Stomach (tissue), 8 donors: ENCODE measurements at regions not wholly inside any gene's neighbourhood (a gene's known extent, or its start where the extent isn't known, plus 50 kb on each side); places are given as distances from the start of the nearest gene placed in this dataset.
"Not testable (repeated sequence)": the region's sequence is repeated elsewhere in the genome, so short reads cannot be mapped to it uniquely, and the experiment has no call there.

Experiments
- DNase-seq, 2 donors: peaks; one replicate each; pipeline versions ENCODE4 v3.0.0 to v3.0.0-alpha.2; 2013 to 2019
- H3K27ac ChIP-seq, 5 donors: fragments of 200-600 bp in 4 of 5; sonication (generic) in 4 of 5; one replicate each; pipeline ENCODE4 v1.5.1; 2013 to 2019; ENCODE audit warnings: mild to moderate bottlenecking in 1 of 5, moderate library complexity in 1 of 5
- H3K27me3 ChIP-seq, 3 donors: fragments of 200-600 bp; sonication (generic); one replicate each; pipeline ENCODE4 v1.5.1; 2017 to 2019; ENCODE audit warnings: mixed run types in 1 of 3
- H3K36me3 ChIP-seq, 4 donors: fragments of 200-600 bp; sonication (generic); 1 replicate in 3 of 4; 2 replicates in 1 of 4; pipeline ENCODE4 v1.5.1; 2016 to 2019
- H3K4me1 ChIP-seq, 4 donors: fragments of 200-600 bp; sonication (generic); one replicate each; pipeline ENCODE4 v1.5.1; 2016 to 2019
- H3K4me3 ChIP-seq, 4 donors: fragments of 200-600 bp; sonication (generic) in 3 of 4; one replicate each; pipeline ENCODE4 v1.5.1; 2016 to 2019; ENCODE audit warnings: mild to moderate bottlenecking in 1 of 4
- H3K9me3 ChIP-seq, 4 donors: fragments of 200-600 bp; sonication (generic); one replicate each; pipeline ENCODE4 v1.5.1; 2016 to 2019
- CTCF ChIP-seq, 7 experiments: fragments of 450-650 bp in 4 of 7; fragments of 200-600 bp in 3 of 7; sonication (generic) in 3 of 7; IDR thresholded peaks; one replicate each; pipeline ENCODE4 v1.5.1; 2016 to 2019; ENCODE audit warnings: antibody characterized with exemption in 7 of 7, control low read depth in 2 of 7, mild to moderate bottlenecking in 1 of 7
- EP300 ChIP-seq: sonication (generic); formaldehyde crosslinking; IDR thresholded peaks from one replicate; pipeline ENCODE4 v1.6.1; 2017; ENCODE audit warnings: antibody characterized with exemption
- POLR2A ChIP-seq, 4 donors: fragments of 450-650 bp; IDR thresholded peaks; one replicate each; pipeline ENCODE4 v1.6.1; 2016; ENCODE audit warnings: antibody characterized with exemption in 4 of 4, control low read depth in 2 of 4, mild to moderate bottlenecking in 1 of 4, moderate library complexity in 1 of 4
- POLR2AphosphoS5 ChIP-seq, 3 donors: sonication (generic); formaldehyde crosslinking; IDR thresholded peaks; one replicate each; pipeline ENCODE4 v1.6.1; 2016; ENCODE audit warnings: antibody characterized with exemption in 3 of 3
- WGBS, 5 donors: extraction: QIAGEN DNeasy Blood & Tissue Kit in 3 of 5; methylation state at CpG; one replicate each; pipeline versions ENCODE4 v1.1.5 to v1.1.7; 2013 to 2018; 5-methylcytosine and 5-hydroxymethylcytosine counted together
- intact Hi-C: fragments of 100-400 bp; cut with DNase I; formaldehyde crosslinking; loops from one replicate; pipeline ENCODE4 v1.15.1; 2023; ENCODE audit warnings: low total_unique reads
- donor health status: healthy with polysubstance abuse.
- donor health status: Bipolar disorder and iron deficiency.
- donor health status: healthy.

DNA sequence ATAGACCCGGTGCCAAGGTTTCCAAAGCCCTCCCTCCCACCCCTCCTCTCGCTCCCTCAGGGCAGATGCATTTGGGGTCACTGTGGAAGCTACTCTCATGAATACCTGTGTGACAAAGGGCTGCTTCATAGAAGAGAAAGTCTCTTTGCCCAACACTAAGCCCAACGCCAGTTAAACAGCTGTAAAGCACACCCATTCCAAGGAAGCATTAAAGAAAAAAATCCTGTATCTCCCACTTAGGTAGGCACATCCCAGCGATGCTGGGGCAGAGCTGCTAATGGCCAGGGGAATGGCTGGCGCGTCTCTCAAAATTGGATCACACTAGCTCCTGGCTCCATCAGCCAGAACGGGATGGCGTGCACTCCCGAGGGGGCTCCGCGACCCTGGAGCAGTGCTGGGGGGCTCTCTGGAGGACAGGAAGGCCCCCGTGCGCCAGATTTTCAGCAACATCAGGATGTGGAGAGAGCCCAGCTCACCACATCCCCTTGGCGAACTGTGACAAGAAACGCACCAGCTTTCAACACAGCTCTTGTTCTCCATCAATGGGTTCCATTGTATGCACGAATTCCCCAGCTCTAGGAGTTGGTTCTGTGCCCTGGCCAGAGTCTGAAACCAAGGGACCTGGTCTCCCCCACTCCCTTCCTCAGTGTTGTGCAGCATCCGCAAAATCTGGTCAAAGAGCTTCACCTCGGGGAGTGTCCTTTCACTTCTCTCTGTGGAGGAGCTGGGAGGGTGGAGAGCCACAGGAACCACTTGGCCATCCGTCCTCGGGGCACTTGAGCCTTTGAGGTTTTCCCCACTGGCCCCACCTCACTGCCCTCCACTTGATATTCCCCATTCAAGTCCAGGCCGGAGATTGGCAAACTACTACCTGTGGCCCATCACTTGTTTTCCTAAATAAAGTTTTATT is 74.1 kb downstream of the TFAP2C start:
- intact Hi-C loops, result no loop called here
- no peak overlapping the region for H3K4me3 ChIP-seq
- H3K9me3 ChIP-seq, result no peaks in the 10 kb centered on the region
- 78 to 86% (median 80%) methylated on average over 20 to 21 of the region's 21 CpGs for WGBS, 5 donors
- TF ChIP-seq POLR2AphosphoS5 (IDR thresholded peaks at IDR 0.05) (no peak), EP300 (no peak), POLR2A (IDR thresholded peaks at IDR 0.05) (no peak), CTCF (IDR thresholded peaks at IDR 0.05) (no peak)
- no peaks in the 10 kb centered on the region for H3K4me1 ChIP-seq
- H3K27ac ChIP-seq, result no peak overlapping the region
- DNase-seq, result peak in 1 of 2 donors; percentile 21
- H3K36me3 ChIP-seq, result no peaks in the 10 kb centered on the region
- H3K27me3 ChIP-seq, result peaks cover 0 to 30% (median 0%) of the 10 kb centered on the region in 3 donors

DNA sequence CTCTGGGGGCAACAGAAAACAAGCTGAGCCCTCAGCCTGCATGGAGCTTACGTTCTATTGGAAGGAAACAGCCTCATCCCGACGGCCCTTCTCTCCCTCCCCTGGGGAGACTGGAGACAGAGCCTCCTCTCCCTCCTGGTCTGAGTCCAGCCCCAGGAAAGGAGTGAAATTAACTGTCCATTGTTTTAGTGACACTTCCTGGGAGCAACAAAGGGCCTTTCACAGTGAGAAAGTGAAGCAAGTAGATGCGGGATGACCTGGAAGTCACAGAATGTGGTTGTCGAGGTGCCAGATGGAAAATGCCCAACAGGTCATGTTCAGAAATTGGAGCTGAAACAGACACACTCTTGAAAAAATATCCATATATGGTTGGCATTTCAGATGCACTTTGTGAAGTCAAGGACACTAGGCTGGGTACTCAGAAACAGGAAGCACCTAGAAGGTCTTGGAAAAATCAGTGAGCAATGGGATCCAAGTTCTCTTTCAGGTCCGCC is 77.8 kb downstream of the TFAP2C start:
- no peak for TF ChIP-seq EP300
- TF ChIP-seq POLR2A (IDR thresholded peaks at IDR 0.05), result no peak
- no peak for TF ChIP-seq CTCF (IDR thresholded peaks at IDR 0.05)
- no peak for TF ChIP-seq POLR2AphosphoS5 (IDR thresholded peaks at IDR 0.05)
- no peak for DNase-seq
- Histone ChIP-seq H3K36me3 (no peaks in the 10 kb centered on the region), H3K9me3 (no peaks in the 10 kb centered on the region), H3K27me3 (peaks cover 0 to 30% (median 0%) of the 10 kb centered on the region in 3 donors), H3K4me1 (no peaks in the 10 kb centered on the region), H3K4me3 (no peak overlapping the region), H3K27ac (no peak overlapping the region)
- intact Hi-C loops, result no loop called here
- WGBS, 5 donors, result 61 to 82% (median 78%) methylated on average over 6 of the region's 6 CpGs

- WGBS, 5 donors, result 74 to 83% (median 75%) methylated on average over 7 to 14 of the region's 14 CpGs
- TF ChIP-seq POLR2A (IDR thresholded peaks at IDR 0.05) (no peak), POLR2AphosphoS5 (IDR thresholded peaks at IDR 0.05) (no peak), EP300 (no peak), CTCF (IDR thresholded peaks at IDR 0.05) (no peak)
- H3K4me1 ChIP-seq, result no peaks in the 10 kb centered on the region
- H3K27ac ChIP-seq, result no peak overlapping the region
- no peak overlapping the region for H3K4me3 ChIP-seq
- no peaks in the 10 kb centered on the region for H3K9me3 ChIP-seq
- no peaks in the 10 kb centered on the region for H3K36me3 ChIP-seq
- H3K27me3 ChIP-seq, result peaks cover 0 to 20% (median 0%) of the 10 kb centered on the region in 3 donors
- DNase-seq, result no peak
- intact Hi-C loops, result no loop called here
Observed at GRCh38 chr20:56708991-56709390, 79.9 kb downstream of the TFAP2C start.

DNA sequence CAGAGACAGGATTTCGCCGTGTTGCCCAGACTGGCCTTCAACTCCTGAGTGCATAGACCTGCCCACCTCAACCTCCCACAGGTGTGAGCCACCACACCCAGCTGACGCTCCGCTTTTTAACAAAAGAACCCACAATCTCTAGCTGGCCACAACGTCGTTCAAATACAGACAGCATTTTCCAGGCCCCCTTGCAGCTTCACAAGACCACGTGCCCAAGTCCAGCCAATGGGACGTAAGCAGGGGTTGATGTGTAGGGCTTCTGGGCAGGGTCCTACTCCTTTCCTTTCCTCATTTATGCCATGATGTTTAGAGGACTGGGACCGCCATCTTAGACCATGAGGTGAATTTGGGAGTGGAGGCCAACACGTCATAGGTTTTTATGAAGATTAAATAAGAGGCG is 81.0 kb downstream of the TFAP2C start:
- no peaks in the 10 kb centered on the region for H3K9me3 ChIP-seq
- 81 to 86% (median 85%) methylated on average over 11 of the region's 11 CpGs for WGBS, 5 donors
- no peak overlapping the region for H3K4me3 ChIP-seq
- TF ChIP-seq POLR2AphosphoS5 (IDR thresholded peaks at IDR 0.05) (no peak), POLR2A (IDR thresholded peaks at IDR 0.05) (no peak), EP300 (no peak), CTCF (IDR thresholded peaks at IDR 0.05) (no peak)
- no peaks in the 10 kb centered on the region for H3K4me1 ChIP-seq
- no peak for DNase-seq
- H3K36me3 ChIP-seq, result no peaks in the 10 kb centered on the region
- intact Hi-C loops, result no loop called here
- peaks cover 0 to 23% (median 0%) of the 10 kb centered on the region in 3 donors for H3K27me3 ChIP-seq
- no peak overlapping the region for H3K27ac ChIP-seq

DNA sequence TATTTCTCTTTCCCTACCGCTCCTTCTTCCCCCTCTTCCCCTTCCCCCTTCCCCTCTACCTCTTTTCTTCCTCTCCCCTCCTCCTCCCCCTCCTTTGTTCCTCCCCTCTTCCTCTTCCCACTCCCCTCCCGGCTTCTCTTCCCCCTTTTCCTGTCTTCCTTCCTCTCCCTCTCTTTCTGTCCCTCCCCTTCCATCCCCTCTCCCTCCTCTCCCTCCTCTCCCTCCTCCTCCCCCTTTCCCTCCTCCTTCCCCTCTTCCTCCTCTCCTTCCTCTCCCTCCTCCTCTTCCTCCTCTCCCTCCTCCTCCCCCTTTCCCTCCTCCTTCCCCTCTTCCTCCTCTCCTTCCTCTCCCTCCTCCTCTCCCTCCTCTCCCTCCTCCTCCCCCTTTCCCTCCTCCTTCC is 81.5 kb downstream of the TFAP2C start:
- H3K9me3 ChIP-seq, intact Hi-C loops, H3K4me3 ChIP-seq, DNase-seq, H3K4me1 ChIP-seq, H3K27ac ChIP-seq, H3K36me3 ChIP-seq: not testable (repeated sequence)
- 64 to 81% (median 73%) methylated on average over 2 of the region's 2 CpGs for WGBS, 5 donors
- peaks cover 0 to 27% (median 0%) of the 10 kb centered on the region in 3 donors for H3K27me3 ChIP-seq
